22Rv1 (cell line): ENCODE measurements at regions not wholly inside any gene's neighbourhood (a gene's known extent, or its start where the extent isn't known, plus 50 kb on each side); places are given as distances from the start of the nearest gene placed in this dataset.
"Not testable (repeated sequence)": the region's sequence is repeated elsewhere in the genome, so short reads cannot be mapped to it uniquely, and the experiment has no call there.

Experiments used
- H3K27ac ChIP-seq: fragments of 450-650 bp; 2 replicates; pipeline ENCODE4 v1.5.1; 2017
- CTCF ChIP-seq: fragments of 450-650 bp; IDR thresholded peaks from 2 replicates; pipeline ENCODE4 v1.5.1; 2017; ENCODE audit warnings: mild to moderate bottlenecking
- ZFX ChIP-seq: fragments of 450-650 bp; IDR thresholded peaks from 2 replicates; pipeline ENCODE4 v1.6.1; 2017; ENCODE audit warnings: antibody characterized with exemption, borderline replicate concordance

- H3K27ac ChIP-seq: peak overlapping the region; percentile 97
- TF ChIP-seq ZFX: no peak
- no peak for TF ChIP-seq CTCF
Observed at GRCh38 chr3:177358091-177358976, 161.1 kb upstream of the TBL1XR1 start.

GRCh38 chr3:177358977-177359592, 161.8 kb upstream of the TBL1XR1 start:
- TF ChIP-seq ZFX: no peak
- TF ChIP-seq CTCF: no peak
- H3K27ac ChIP-seq: peak overlapping the region; percentile 97

- TF ChIP-seq CTCF (no peak), ZFX (no peak)
- H3K27ac ChIP-seq: peak overlapping the region; percentile 97
Observed at GRCh38 chr3:177359593-177360357, 162.5 kb upstream of the TBL1XR1 start.

GRCh38 chr3:177361081-177361938, 164.0 kb upstream of the TBL1XR1 start:
- TF ChIP-seq ZFX: no peak
- TF ChIP-seq CTCF: no peak
- H3K27ac ChIP-seq: peak overlapping the region; percentile 97

- H3K27ac ChIP-seq: no peak overlapping the region
- no peak for TF ChIP-seq CTCF
- TF ChIP-seq ZFX: no peak
Observed at GRCh38 chr3:177362626-177363025, 165.3 kb upstream of the TBL1XR1 start.

GRCh38 chr3:177364236-177364635, 167.0 kb upstream of the TBL1XR1 start:
- H3K27ac ChIP-seq: no peak overlapping the region
- no peak for TF ChIP-seq ZFX
- TF ChIP-seq CTCF: no peak

GRCh38 chr3:177365294-177365693, 168.0 kb upstream of the TBL1XR1 start:
- not testable (repeated sequence) for H3K27ac ChIP-seq
